ENCODE measurements at regions not wholly inside any gene's neighbourhood (a gene's known extent, or its start where the extent isn't known, plus 50 kb on each side); places are given as distances from the start of the nearest gene placed in this dataset.

DNA sequence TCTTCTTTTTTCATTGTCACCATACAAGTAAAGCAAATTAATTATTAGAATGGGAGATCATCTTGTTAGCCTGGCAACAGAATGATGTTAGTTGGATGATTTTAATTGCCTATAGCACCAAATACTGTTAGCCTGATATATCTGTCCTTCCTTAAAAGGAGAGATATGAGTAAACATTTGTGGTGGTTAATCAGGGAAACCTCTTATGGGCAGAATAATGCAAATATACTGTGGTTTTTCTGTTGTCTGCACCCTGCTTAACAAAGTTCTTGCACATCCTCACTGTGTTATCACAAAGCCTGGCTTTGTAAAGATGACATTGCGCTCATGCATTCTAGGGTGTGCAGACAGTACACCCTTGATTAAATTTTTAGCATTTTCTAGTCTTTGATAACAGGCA, 254.9 kb upstream of the SMC2 start:
- no peak for TF ChIP-seq SIN3A (IDR thresholded peaks at IDR 0.05; ENCODE audit: borderline replicate concordance, insufficient read depth, low read depth, low read length)
- CTCF ChIA-PET = no interaction called here
- DNase-seq (ENCODE audit: low read depth, low spot score) = no peak
- Histone ChIP-seq H3K4me1 (ENCODE audit: control insufficient read depth, insufficient read depth, low read length) (no peaks in the 10 kb centered on the region), H3K27ac (ENCODE audit: low read length) (no peak overlapping the region), H3K27me3 (ENCODE audit: control insufficient read depth, insufficient read depth, low read length) (no peaks in the 10 kb centered on the region), H3K9me3 (ENCODE audit: control insufficient read depth, insufficient read depth, low read depth, low read length) (no peaks in the 10 kb centered on the region), H3K36me3 (ENCODE audit: control insufficient read depth, insufficient read depth, low read length) (no peaks in the 10 kb centered on the region), H3K4me3 (ENCODE audit: low read depth in 2 of 2, low read length in 2 of 2) (no peak overlapping the region)
- BruUV-seq (replicated peaks) = no TSS peak
- intact Hi-C loops (cut with micrococcal nuclease; ENCODE audit: unreplicated experiment) (no loop called here), in situ Hi-C loops (cut with HindIII; ENCODE audit: low pct_unique_long_range_greater_than_20kb, low sequenced_read_pairs) (no loop called here)
- POLR2A ChIA-PET = no interaction called here
- no peak for ATAC-seq

DNA sequence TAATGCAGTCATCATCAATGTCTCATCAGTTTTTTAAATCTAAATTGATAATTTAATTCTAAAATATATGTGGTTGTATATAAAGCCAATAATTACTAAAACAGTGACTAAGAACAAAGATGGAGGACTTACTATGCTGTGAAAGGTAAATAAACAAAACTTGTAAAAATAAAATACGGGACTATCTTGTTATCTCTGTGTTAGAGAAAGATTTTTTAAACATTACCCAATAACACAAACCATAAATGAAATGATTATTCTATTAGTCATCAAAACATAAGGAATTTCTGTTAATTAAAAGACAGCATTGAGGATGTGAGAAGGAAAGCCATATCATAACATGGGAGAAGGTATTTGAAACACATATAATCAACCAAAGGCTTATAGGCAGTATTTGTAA, 226.2 kb upstream of the SMC2 start:
- no TSS peak for BruUV-seq (replicated peaks)
- Histone ChIP-seq H3K9me3 (ENCODE audit: control insufficient read depth, insufficient read depth, low read depth, low read length) (no peaks in the 10 kb centered on the region), H3K4me3 (ENCODE audit: low read depth in 2 of 2, low read length in 2 of 2) (no peak overlapping the region), H3K36me3 (ENCODE audit: control insufficient read depth, insufficient read depth, low read length) (no peaks in the 10 kb centered on the region), H3K27ac (ENCODE audit: low read length) (no peak overlapping the region), H3K27me3 (ENCODE audit: control insufficient read depth, insufficient read depth, low read length) (no peaks in the 10 kb centered on the region), H3K4me1 (ENCODE audit: control insufficient read depth, insufficient read depth, low read length) (no peaks in the 10 kb centered on the region)
- intact Hi-C loops (cut with micrococcal nuclease; ENCODE audit: unreplicated experiment) (no loop called here), in situ Hi-C loops (cut with HindIII; ENCODE audit: low pct_unique_long_range_greater_than_20kb, low sequenced_read_pairs) (no loop called here)
- ATAC-seq = no peak
- TF ChIP-seq POLR2AphosphoS5 (IDR thresholded peaks at IDR 0.05; ENCODE audit: low read depth, low read length) (no peak), TCF7L2 (IDR thresholded peaks at IDR 0.05; ENCODE audit: low read depth, low read length) (no peak), SIN3A (IDR thresholded peaks at IDR 0.05; ENCODE audit: borderline replicate concordance, insufficient read depth, low read depth, low read length) (no peak)
- TF ChIP-seq, protein P1, sequence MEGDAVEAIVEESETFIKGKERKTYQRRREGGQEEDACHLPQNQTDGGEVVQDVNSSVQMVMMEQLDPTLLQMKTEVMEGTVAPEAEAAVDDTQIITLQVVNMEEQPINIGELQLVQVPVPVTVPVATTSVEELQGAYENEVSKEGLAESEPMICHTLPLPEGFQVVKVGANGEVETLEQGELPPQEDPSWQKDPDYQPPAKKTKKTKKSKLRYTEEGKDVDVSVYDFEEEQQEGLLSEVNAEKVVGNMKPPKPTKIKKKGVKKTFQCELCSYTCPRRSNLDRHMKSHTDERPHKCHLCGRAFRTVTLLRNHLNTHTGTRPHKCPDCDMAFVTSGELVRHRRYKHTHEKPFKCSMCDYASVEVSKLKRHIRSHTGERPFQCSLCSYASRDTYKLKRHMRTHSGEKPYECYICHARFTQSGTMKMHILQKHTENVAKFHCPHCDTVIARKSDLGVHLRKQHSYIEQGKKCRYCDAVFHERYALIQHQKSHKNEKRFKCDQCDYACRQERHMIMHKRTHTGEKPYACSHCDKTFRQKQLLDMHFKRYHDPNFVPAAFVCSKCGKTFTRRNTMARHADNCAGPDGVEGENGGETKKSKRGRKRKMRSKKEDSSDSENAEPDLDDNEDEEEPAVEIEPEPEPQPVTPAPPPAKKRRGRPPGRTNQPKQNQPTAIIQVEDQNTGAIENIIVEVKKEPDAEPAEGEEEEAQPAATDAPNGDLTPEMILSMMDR (IDR thresholded peaks at IDR 0.05) = no peak
- TF ChIP-seq, protein P2, sequence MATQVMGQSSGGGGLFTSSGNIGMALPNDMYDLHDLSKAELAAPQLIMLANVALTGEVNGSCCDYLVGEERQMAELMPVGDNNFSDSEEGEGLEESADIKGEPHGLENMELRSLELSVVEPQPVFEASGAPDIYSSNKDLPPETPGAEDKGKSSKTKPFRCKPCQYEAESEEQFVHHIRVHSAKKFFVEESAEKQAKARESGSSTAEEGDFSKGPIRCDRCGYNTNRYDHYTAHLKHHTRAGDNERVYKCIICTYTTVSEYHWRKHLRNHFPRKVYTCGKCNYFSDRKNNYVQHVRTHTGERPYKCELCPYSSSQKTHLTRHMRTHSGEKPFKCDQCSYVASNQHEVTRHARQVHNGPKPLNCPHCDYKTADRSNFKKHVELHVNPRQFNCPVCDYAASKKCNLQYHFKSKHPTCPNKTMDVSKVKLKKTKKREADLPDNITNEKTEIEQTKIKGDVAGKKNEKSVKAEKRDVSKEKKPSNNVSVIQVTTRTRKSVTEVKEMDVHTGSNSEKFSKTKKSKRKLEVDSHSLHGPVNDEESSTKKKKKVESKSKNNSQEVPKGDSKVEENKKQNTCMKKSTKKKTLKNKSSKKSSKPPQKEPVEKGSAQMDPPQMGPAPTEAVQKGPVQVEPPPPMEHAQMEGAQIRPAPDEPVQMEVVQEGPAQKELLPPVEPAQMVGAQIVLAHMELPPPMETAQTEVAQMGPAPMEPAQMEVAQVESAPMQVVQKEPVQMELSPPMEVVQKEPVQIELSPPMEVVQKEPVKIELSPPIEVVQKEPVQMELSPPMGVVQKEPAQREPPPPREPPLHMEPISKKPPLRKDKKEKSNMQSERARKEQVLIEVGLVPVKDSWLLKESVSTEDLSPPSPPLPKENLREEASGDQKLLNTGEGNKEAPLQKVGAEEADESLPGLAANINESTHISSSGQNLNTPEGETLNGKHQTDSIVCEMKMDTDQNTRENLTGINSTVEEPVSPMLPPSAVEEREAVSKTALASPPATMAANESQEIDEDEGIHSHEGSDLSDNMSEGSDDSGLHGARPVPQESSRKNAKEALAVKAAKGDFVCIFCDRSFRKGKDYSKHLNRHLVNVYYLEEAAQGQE (IDR thresholded peaks at IDR 0.05; ENCODE audit: insufficient read depth in 1 of 2, low read depth in 2 of 2, low read length in 1 of 2) = no peak
- POLR2A ChIA-PET = no interaction called here
- DNase-seq (ENCODE audit: low read depth, low spot score) = no peak
- CTCF ChIA-PET = no interaction called here

DNA sequence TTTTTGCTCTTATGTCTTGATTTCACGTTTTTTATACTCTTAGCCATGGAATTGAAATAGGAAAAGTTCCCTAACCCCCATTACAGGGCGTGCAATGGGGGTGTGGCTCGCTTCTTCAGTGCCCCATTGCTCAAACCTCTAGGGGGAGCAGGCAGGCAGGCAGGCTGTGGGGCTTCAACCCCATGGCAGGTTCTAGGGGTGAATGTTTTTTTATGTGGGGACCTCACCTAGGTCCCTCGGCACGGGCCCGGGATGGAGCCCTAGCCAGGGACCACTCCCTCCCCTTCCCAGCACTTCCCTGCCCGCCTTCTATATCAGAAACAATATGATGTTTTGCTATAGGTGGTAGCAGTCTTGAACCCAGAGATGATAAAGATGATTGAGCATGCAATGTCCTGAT, 221.3 kb upstream of the SMC2 start:
- Histone ChIP-seq H3K4me1 (ENCODE audit: control insufficient read depth, insufficient read depth, low read length) (no peaks in the 10 kb centered on the region), H3K36me3 (ENCODE audit: control insufficient read depth, insufficient read depth, low read length) (no peaks in the 10 kb centered on the region), H3K27me3 (ENCODE audit: control insufficient read depth, insufficient read depth, low read length) (no peaks in the 10 kb centered on the region), H3K9me3 (ENCODE audit: control insufficient read depth, insufficient read depth, low read depth, low read length) (no peaks in the 10 kb centered on the region), H3K27ac (ENCODE audit: low read length) (no peak overlapping the region), H3K4me3 (ENCODE audit: low read depth in 2 of 2, low read length in 2 of 2) (no peak overlapping the region)
- intact Hi-C loops (cut with micrococcal nuclease; ENCODE audit: unreplicated experiment) = no loop called here
- ATAC-seq (no peak), DNase-seq (ENCODE audit: low read depth, low spot score) (no peak)
- in situ Hi-C loops (cut with HindIII; ENCODE audit: low pct_unique_long_range_greater_than_20kb, low sequenced_read_pairs) = no loop called here
- TF ChIP-seq SIN3A (IDR thresholded peaks at IDR 0.05; ENCODE audit: borderline replicate concordance, insufficient read depth, low read depth, low read length) = no peak
- TF ChIP-seq, protein P1 (IDR thresholded peaks at IDR 0.05) = no peak
- TF ChIP-seq TCF7L2 (IDR thresholded peaks at IDR 0.05; ENCODE audit: low read depth, low read length) = no peak
- TF ChIP-seq, protein P2 (IDR thresholded peaks at IDR 0.05; ENCODE audit: insufficient read depth in 1 of 2, low read depth in 2 of 2, low read length in 1 of 2) = no peak
- TF ChIP-seq POLR2AphosphoS5 (IDR thresholded peaks at IDR 0.05; ENCODE audit: low read depth, low read length) = no peak
- ChIA-PET POLR2A (no interaction called here), CTCF (no interaction called here)
- BruUV-seq (replicated peaks) = no TSS peak
